Tibial nerve (tissue), 4 donors: ENCODE measurements at regions not wholly inside any gene's neighbourhood (a gene's known extent, or its start where the extent isn't known, plus 50 kb on each side); places are given as distances from the start of the nearest gene placed in this dataset.

Experiments
- CTCF ChIP-seq, 5 experiments: fragments of 200-600 bp in 3 of 5; fragments of 450-650 bp in 2 of 5; sonication (generic) in 3 of 5; IDR thresholded peaks; one replicate each; pipeline ENCODE4 v1.5.1; 2016 to 2019; ENCODE audit warnings: antibody characterized with exemption in 5 of 5, mild to moderate bottlenecking in 3 of 5, moderate library complexity in 2 of 5
- EP300 ChIP-seq, 2 donors: sonication (generic); formaldehyde crosslinking; IDR thresholded peaks; one replicate each; pipeline ENCODE4 v1.6.1; 2017; ENCODE audit warnings: antibody characterized with exemption in 2 of 2, mild to moderate bottlenecking in 1 of 2
- POLR2A ChIP-seq, 2 donors: fragments of 450-650 bp; IDR thresholded peaks; one replicate each; pipeline ENCODE4 v1.6.1; 2017; ENCODE audit warnings: antibody characterized with exemption in 2 of 2, mild to moderate bottlenecking in 2 of 2, moderate library complexity in 2 of 2

DNA sequence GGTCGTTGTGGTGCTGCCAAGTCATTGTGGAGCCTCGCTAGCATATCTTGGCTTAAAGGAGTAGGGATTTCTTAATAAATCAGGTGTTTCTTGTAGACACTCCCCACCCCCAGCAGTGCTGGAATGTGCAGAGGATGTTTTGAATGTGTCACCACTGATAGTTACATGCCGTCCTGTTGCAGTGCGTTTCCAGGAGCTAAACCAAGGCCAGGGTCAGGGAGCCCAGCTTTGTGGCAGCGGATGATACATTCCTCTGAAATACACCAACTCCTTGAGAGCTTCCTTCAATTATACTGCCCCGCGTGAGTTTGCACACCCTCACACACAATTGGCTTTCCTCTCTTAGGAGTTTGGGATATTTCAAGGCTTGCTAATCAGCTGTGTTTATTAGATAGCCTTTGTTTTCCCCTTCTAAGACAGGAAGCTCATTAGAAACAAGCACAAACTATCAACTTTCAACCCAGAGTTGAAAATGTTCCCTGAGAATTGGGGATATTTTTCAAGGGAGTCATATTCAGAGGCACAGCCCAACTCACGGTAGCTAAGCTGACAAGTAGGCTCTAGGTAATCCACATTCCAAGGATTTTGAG, 154.9 kb downstream of the C12orf75 start:
- no peak for TF ChIP-seq POLR2A (IDR thresholded peaks at IDR 0.05)
- no peak for TF ChIP-seq CTCF (IDR thresholded peaks at IDR 0.05)
- peak in 1 of 2 donors; percentile 75 for TF ChIP-seq EP300 (IDR thresholded peaks at IDR 0.05)
